Spleen (tissue), 3 donors: ENCODE measurements at regions not wholly inside any gene's neighbourhood (a gene's known extent, or its start where the extent isn't known, plus 50 kb on each side); places are given as distances from the start of the nearest gene placed in this dataset.

Experiments
- POLR2A ChIP-seq, 3 donors: fragments of 450-650 bp; IDR thresholded peaks; one replicate each; pipeline ENCODE4 v1.5.1; 2017; ENCODE audit warnings: antibody characterized with exemption in 3 of 3, mild to moderate bottlenecking in 1 of 3
- POLR2AphosphoS5 ChIP-seq, 3 donors: sonication (generic); formaldehyde crosslinking; IDR thresholded peaks; one replicate each; pipeline ENCODE4 v1.5.1; 2017; ENCODE audit warnings: antibody characterized with exemption in 3 of 3

DNA sequence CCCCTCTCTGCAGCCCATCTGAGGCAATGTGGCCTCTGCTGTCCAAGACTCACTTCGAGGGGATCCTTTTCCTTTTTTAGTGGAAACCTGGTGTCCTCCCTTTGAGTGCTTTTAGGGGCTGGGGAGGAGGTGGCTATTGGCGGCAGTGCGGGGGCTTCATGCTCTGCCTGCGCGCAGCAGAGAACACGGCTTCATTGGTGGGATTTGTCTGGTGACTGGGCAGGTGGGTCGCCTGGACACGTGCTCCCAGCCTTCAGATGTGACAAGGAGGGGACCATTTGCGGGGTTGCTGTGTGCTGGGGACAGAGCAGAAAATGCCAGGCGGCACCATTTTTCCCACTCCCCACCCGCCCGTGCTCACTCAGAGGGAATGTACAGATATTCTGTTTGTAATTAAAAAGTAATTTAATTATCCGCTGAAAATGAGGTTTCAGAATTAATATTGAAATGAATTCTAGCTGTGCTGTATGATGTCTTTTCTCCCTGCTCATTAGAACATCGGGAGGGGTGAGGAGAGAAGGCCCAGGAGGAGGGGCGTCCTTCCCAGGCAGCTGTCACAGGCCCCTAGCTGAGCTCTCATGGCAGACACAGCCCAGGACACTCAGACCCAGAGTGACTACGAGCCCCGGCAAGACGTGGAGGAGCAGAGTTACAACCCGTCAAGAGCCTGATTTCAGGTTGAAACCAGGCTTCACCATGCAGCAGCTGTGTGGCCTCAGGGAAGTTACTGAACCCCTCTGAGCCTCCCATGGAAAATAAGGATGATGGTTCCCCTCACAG, 417.2 kb upstream of the SULF2 start:
- TF ChIP-seq POLR2AphosphoS5 (IDR thresholded peaks at IDR 0.05) = no peak
- no peak for TF ChIP-seq POLR2A (IDR thresholded peaks at IDR 0.05)
